Kidney (tissue), 13 donors: ENCODE measurements at regions not wholly inside any gene's neighbourhood (a gene's known extent, or its start where the extent isn't known, plus 50 kb on each side); places are given as distances from the start of the nearest gene placed in this dataset.

Experiments
- DNase-seq, 5 donors: peaks; one replicate each; pipeline ENCODE4 v3.0.0-alpha.2; 2013 to 2020
- FAIRE-seq: peaks from 2 replicates; lab custom pipeline; 2012; peaks lifted over from hg19 to GRCh38; lab: Jason Lieb, UNC
- H3K27ac ChIP-seq, 2 donors: one replicate each; pipeline ENCODE4 v1.7.0; 2013; ENCODE audit warnings: low read depth in 2 of 2, low read length in 2 of 2, inconsistent platforms in 1 of 2
- H3K27me3 ChIP-seq: one replicate; pipeline ENCODE4 v1.7.1; 2013; ENCODE audit warnings: low read length, inconsistent platforms; ENCODE audit not compliant: control insufficient read depth, insufficient read depth
- H3K36me3 ChIP-seq, 3 donors: one replicate each; pipeline versions ENCODE4 v1.7.0 to v1.7.1; 2013; ENCODE audit warnings: low read length in 3 of 3, control low read depth in 1 of 3, inconsistent platforms in 1 of 3; ENCODE audit not compliant: insufficient read depth in 3 of 3, control insufficient read depth in 2 of 3
- H3K4me1 ChIP-seq, 3 donors: one replicate each; pipeline versions ENCODE4 v1.7.0 to v1.7.1; 2013; ENCODE audit warnings: low read length in 3 of 3, inconsistent platforms in 1 of 3, low read depth in 1 of 3; ENCODE audit not compliant: control insufficient read depth in 2 of 3, insufficient read depth in 2 of 3
- H3K4me3 ChIP-seq, 3 donors: one replicate each; pipeline versions ENCODE4 v1.7.0 to v1.8.1; 2013; ENCODE audit warnings: low read length in 3 of 3, control low read depth in 1 of 3, inconsistent platforms in 1 of 3
- H3K9ac ChIP-seq, 3 donors: one replicate each; pipeline versions ENCODE4 v1.7.0 to v1.7.1; 2013; ENCODE audit warnings: low read length in 3 of 3, control low read depth in 1 of 3, inconsistent platforms in 1 of 3
- H3K9me3 ChIP-seq, 3 donors: one replicate each; pipeline versions ENCODE4 v1.7.0 to v1.7.1; 2013; ENCODE audit warnings: low read length in 3 of 3, control low read depth in 1 of 3, inconsistent platforms in 1 of 3; ENCODE audit not compliant: control insufficient read depth in 2 of 3, insufficient read depth in 1 of 3
- intact Hi-C: fragments of 100-400 bp; cut with DNase I; formaldehyde crosslinking; loops from one replicate; pipeline ENCODE4 v1.11.1; 2022
- TF ChIP-seq, protein P1 (sequence below): IDR thresholded peaks from 3 replicates; pipeline ENCODE4 v1.5.1; 2012; ENCODE audit warnings: mild to moderate bottlenecking, moderate library complexity, borderline replicate concordance; ENCODE audit not compliant: insufficient read depth; ENCODE audit errors: extremely low read depth
- donor health status: control.
- donor health status: control.
- donor health status: control.
- donor health status: control.
- donor health status: control.
- donor health status: DM: yes; HTN: yes; CAD: no.
- donor health status: Normal renal cell carcinoma (clear cell type).

GRCh38 chr3:177356952-177357351 is 159.7 kb upstream of the TBL1XR1 start:
- Histone ChIP-seq H3K4me3 (no peak overlapping the region), H3K36me3 (no peaks in the 10 kb centered on the region), H3K4me1 (peaks cover 8 to 44% (median 33%) of the 10 kb centered on the region in 3 donors), H3K9me3 (no peaks in the 10 kb centered on the region), H3K27ac (peak overlapping the region; percentile 54 to 94), H3K27me3 (no peaks in the 10 kb centered on the region), H3K9ac (peak overlapping the region in 1 of 3 donors; percentile 10)
- no peak for FAIRE-seq
- DNase-seq = no peak
- TF ChIP-seq, protein P1, sequence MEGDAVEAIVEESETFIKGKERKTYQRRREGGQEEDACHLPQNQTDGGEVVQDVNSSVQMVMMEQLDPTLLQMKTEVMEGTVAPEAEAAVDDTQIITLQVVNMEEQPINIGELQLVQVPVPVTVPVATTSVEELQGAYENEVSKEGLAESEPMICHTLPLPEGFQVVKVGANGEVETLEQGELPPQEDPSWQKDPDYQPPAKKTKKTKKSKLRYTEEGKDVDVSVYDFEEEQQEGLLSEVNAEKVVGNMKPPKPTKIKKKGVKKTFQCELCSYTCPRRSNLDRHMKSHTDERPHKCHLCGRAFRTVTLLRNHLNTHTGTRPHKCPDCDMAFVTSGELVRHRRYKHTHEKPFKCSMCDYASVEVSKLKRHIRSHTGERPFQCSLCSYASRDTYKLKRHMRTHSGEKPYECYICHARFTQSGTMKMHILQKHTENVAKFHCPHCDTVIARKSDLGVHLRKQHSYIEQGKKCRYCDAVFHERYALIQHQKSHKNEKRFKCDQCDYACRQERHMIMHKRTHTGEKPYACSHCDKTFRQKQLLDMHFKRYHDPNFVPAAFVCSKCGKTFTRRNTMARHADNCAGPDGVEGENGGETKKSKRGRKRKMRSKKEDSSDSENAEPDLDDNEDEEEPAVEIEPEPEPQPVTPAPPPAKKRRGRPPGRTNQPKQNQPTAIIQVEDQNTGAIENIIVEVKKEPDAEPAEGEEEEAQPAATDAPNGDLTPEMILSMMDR = no peak
- intact Hi-C loops = loop anchor here (5.0 to 10.0 kb wide), 2 partner anchors 155 to 292 kb away; no protein-coding TSS in a partner anchor

DNA sequence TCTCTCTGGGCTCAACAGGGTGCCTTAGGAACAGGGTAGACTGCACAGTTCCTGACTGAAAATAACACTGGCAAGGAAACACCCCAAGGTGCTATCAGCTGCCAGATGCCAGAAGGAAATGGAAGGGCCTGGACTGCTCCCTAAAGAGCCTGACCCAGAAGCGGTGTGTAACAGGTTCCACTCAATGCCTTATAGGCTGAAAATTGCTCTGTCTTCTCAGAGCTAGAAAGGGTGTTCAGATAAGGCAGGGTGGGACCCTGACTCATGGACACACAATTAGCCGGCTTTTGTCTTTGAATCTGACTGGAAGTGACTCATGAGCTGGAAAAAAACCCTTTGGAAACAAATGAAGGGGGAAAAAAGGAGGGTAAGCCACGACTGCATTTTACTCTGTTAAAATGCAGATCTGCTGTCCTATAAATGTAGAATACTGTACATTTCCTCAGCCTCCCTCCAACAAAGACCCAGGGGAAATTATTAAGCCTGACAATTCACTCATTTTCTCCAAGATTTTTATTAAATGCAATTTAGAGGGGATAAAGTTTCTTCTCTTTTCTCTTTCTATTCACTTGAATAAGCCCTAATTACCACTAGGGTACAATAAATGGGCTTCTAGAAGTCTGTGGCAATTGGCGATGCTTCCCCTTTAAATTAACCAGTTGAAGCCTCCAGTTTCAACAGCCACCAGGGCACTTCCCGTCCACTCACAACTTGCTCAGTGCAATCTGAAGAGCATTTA is 160.2 kb upstream of the TBL1XR1 start:
- Histone ChIP-seq H3K9me3 (no peaks in the 10 kb centered on the region), H3K36me3 (no peaks in the 10 kb centered on the region), H3K4me1 (peaks cover 11 to 46% (median 33%) of the 10 kb centered on the region in 3 donors), H3K9ac (peak overlapping the region in 2 of 3 donors; percentile 19 to 38), H3K27me3 (no peaks in the 10 kb centered on the region), H3K4me3 (peak overlapping the region in 2 of 3 donors; percentile 47 to 72), H3K27ac (peak overlapping the region; percentile 92 to 94)
- DNase-seq = peak in 1 of 5 donors; percentile 51
- FAIRE-seq = no peak
- TF ChIP-seq, protein P1 = no peak
- intact Hi-C loops = loop anchor here (5.0 to 10.0 kb wide), 2 partner anchors 155 to 293 kb away; no protein-coding TSS in a partner anchor

GRCh38 chr3:177358091-177358976 is 161.1 kb upstream of the TBL1XR1 start:
- TF ChIP-seq, protein P1 = no peak
- FAIRE-seq = no peak
- peaks cover 11 to 51% (median 33%) of the 10 kb centered on the region in 3 donors for H3K4me1 ChIP-seq

More at GRCh38 chr3:177358091-177358976, 161.1 kb upstream of the TBL1XR1 start:
- Histone ChIP-seq H3K27me3 (no peaks in the 10 kb centered on the region), H3K36me3 (no peaks in the 10 kb centered on the region), H3K9me3 (no peaks in the 10 kb centered on the region), H3K27ac (peak overlapping the region; percentile 92 to 94), H3K4me3 (peak overlapping the region in 2 of 3 donors; percentile 47 to 72), H3K9ac (peak overlapping the region in 2 of 3 donors; percentile 19 to 38)
- intact Hi-C loops = loop anchor here (5.0 to 10.0 kb wide), 2 partner anchors 156 to 294 kb away; no protein-coding TSS in a partner anchor
- peak; percentile 54 to 78 (median 61) for DNase-seq
